ENCODE measurements at regions not wholly inside any gene's neighbourhood (a gene's known extent, or its start where the extent isn't known, plus 50 kb on each side); places are given as distances from the start of the nearest gene placed in this dataset.

GRCh38 chr4:133865612-133866327, 335.8 kb downstream of the PABPC4L start:
- no peak for TF ChIP-seq CTCF (IDR thresholded peaks at IDR 0.05)
- no peak for TF ChIP-seq ZFX (IDR thresholded peaks at IDR 0.05; ENCODE audit: borderline replicate concordance)

Data from 22Rv1 (cell line).